Muscle of back (tissue), 3 donors: ENCODE measurements at regions not wholly inside any gene's neighbourhood (a gene's known extent, or its start where the extent isn't known, plus 50 kb on each side); places are given as distances from the start of the nearest gene placed in this dataset.
"Not testable (repeated sequence)": the region's sequence is repeated elsewhere in the genome, so short reads cannot be mapped to it uniquely, and the experiment has no call there.

ENCODE experiments used
- DNase-seq, 3 donors: peaks; one replicate each; pipeline versions ENCODE4 v3.0.0 to v3.0.0-alpha.2; 2013

DNA sequence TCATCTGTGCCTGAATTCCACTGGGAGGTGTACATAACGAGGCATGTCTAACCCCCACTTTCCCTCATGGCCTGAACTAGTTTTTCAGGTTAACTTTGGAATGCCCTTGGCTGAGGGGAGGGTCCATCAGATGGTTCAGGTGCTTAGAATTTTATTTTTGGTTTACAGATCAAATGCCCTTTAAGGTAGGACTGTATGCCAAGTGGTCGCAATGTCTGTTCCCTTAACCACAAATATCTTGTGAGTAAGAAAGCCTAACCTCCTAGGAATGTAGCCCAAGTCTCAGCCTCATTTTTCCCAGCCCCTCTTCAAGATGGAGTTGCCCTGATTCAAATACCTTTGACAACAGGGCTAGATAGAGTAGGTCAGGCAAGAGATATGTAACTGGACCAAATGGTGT lies 78.4 kb downstream of the RNASET2 start:
- no peak for DNase-seq

DNA sequence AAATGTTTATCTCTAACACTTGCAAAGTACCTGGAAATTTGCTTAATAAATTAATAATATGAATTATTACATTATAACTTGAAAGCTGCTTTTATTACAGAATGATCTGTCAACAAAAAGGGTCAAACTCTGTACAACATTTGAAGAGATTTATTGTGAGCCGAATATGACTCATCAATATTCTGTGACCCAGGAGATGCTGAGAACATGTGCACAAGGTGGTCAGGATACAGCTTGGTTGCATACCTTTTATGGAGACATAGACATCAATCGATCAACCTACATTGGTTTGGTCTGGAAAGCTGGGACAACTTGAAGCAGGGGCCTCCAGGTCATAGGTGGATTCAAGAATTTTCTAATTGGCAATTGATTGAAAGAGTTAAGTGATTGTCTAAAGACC lies 79.0 kb downstream of the RNASET2 start:
- DNase-seq: no peak

DNA sequence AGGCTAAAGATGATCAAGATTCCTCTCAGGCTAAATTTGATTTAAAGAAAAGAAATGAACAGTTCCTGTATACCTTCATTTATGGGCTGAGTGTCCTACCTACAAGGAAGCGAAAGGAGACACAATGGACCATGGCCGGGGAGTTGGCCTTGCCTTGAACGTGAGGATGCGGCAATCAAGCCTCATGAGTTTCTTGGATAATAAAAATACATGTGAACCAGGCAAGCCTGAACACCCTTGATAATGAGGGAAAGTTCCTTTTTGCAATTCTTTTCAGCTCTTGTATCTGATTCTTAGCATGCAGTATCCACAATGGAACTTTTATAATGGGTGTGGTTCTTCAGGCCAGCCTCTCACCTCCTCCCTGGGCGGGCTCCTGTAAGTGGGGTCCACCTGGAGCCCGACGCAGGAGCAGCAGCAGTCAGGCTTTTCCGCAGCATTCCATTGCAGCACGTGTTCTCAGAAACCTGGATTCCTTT lies 83.8 kb downstream of the RNASET2 start:
- no peak for DNase-seq

DNA sequence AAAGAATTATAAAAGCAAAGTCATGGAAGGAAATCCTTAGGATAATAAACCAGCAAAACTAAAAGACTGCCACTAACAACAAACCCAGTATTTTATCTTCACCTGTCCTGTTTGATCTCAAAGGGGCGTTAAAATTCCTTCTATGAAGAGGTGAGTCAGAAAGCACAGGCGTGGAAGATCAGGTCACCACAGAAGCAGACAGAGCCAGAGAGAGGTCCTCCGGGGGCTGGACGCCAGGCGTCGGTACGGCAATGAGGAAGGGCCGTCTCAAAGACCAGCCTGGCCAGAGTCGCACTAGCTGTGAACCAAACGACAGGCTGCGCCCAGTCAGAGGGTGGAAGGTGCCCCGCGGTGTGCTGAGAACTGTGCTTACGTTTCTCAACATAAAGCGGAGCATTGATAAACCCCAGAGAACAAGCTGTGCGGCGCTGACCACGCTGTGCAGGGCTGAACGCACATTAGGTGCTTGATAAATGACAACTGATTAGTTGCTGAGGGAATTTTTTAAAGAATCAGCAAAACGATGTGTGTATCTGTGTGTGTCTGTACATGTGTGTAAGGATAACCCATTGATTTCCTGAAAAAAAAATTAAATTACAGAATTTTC lies 85.6 kb downstream of the RNASET2 start:
- no peak for DNase-seq

DNA sequence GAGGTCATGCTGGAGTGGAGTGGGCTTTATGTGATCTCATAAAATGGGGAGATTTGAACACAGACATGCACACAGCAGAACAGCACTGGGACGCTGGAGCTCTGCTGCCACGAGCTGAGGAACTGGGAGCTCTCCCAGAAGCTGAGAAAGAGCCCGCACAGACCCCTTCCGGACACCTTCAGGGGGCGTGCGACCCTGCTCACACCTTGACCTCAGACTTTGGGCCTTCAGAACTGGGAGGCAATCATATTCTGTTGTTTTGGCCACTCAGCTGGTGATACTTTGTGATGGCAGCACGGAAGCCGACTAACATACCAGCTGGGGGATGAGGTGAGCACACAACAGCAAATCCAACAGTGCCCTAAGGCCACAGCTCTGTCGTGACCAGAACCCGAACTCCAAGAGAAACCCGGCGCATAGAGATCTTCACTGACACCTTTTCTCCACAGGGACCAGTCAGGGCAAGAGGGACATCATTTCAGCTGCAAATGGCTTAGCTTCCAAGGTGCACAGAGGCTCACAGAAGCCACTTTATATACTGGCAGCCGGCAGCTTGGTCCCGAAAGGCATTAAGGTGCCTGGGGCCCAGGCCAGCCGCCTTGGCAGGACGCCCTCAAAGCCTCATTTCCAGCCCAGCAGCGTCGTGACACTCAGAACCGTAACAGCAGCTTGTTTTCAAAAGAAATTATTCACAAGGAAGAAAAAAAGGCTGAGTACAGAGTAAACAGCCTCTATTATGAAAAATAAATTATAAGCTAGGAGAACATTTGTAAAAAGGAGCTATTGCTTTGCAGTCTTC lies 89.3 kb downstream of the RNASET2 start:
- DNase-seq: no peak

DNA sequence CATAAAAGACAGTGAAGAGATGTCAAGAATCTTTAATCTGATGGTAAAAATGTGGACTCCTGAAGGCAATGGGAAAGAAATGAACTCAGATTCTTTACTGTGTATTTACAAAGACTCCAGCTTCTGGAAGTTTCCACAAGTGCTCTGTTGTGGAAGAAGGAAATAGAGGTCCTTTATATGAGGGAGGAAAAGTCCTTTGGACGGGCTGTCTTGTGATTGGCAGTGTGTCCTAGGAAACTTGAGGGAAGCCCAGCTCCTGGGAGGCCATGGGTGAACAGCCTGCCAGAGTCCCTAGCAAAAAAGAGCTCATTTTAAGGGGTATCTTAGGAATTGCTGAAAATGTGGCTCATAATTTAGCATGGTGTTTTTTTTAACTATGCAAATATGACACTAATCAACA lies 92.0 kb downstream of the RNASET2 start:
- no peak for DNase-seq

DNA sequence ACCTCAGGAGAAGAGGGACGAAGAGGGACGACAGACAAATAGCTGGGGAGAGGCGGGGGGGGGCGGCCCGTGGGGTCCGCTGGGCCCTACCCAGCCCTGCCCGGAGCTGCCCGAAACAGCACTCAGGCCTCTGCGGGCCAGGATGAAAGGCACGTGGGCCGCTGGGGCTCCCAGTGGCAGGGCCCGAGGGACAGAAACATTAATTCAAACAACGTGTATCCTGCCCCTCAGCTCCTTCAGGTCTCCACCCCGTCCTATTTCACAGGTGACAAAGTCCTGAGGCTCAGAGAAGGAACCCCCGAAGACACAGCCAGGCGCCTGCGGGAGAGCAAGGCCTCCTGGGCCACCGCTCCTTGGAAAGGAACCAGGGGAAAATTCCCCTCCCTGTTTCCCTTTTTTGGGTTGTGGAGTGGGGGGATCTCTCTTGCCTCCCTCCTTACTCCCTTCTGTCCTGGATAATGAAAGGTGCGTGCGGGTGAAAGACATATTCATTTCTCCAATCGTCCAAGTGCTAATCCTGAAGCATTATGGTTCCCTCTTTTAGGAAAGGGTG lies 93.3 kb downstream of the RNASET2 start:
- DNase-seq: no peak

DNA sequence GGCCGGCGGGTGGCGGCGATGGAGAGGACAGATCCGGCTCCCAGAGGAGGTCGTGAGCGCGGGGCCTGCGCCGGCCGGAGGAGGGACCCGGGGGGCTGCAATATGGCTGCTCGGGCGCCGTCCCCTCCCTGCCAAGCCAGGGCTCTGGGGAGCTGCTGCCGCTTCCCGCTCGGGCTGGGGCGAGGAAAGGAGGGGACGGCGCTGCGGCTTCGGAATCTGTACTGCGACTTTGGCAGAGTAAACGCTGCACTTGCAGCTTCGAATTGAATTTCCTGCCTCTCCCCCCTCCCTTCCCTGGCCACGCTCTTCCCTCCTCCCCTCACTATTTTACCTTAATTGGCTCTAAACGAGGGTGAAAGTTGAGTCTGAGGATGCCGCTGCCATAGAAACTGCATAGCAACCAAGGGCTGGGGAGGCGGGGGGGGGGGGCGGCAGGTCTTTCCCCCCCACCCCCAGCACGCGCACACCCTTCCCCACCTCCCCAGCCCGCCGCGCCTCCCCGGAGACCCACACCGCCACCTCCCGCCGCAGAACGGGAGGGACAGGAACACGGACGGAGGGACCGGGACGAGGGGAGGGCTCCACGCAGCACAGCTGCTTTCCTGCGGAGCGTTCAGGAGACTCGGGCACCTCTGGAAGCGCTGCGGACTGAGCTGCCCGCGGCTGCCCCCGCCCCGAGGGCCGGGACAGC lies 93.9 kb downstream of the RNASET2 start:
- DNase-seq: peak in 2 of 3 donors; percentile 27 to 52

DNA sequence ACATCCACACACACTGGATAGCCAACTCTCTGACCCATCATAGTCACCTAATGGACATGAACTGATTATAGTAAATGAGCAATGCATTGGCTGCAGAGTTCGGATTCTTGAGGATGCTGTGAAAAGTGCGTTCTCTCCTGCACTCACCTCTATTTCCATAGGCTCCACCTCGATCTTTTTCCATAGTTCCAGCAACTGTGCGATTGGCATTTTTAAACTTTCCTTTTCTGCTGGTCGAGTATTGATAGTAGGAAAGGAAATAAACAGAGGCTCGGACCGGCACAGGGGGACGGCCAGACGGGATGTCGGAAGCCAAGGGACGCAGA lies 94.4 kb downstream of the RNASET2 start:
- DNase-seq: no peak

DNA sequence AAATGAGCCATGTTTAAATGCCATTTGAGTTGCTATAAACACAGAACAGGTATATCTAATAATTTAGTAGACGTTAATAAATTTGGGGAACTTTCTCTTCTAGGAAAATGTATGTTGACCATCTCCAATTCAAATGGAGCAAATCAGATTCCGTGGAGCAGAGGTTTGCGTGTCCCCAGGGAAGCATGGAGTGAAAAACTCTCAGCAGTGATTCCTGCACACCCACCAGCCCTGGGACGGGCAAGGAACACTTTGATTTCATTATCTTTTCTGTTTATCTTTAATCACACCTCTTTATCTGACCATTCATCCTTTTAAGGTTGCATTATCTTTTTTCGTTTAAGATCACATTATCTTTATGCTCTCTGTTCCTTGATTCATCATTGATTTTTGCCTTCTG lies 95.0 kb downstream of the RNASET2 start:
- no peak for DNase-seq

DNA sequence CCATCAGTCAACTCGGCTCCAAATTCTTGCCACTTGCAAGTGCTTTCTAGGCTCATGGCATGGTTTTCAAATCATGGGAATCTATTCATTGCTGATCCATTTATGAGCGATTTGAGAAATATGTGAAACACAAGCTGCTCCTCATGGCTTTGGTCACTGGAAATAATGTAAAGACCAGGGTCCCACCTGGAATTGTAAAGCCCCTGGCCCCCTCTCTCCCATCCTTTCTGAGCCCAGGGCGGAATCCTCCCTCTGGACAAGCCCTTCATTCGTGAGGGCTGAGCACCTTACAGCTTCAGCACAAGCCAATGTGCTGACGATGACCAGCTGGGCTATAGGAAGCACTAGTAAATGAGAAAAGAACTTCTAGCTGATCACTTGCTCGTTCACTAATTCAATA lies 96.0 kb downstream of the RNASET2 start:
- no peak for DNase-seq

DNA sequence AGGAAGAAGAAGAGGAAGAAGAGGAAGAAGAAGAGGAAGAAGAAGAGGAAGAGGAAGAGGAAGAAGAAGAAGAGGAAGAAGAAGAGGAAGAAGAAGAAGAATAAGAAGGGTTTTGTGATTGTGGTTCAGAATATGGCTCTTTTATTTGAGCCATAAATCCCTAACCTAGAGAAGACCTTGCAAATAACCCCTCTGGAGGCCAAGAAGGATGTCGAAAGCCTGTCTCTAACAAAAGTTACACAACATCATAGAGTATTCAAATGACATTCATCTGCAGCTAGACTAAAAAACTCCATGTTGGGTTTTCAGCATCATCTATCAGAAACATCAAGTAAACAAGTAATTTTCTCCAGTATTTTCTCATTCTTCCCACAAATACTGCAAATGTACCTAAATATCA lies 100.9 kb downstream of the RNASET2 start:
- DNase-seq: no peak

DNA sequence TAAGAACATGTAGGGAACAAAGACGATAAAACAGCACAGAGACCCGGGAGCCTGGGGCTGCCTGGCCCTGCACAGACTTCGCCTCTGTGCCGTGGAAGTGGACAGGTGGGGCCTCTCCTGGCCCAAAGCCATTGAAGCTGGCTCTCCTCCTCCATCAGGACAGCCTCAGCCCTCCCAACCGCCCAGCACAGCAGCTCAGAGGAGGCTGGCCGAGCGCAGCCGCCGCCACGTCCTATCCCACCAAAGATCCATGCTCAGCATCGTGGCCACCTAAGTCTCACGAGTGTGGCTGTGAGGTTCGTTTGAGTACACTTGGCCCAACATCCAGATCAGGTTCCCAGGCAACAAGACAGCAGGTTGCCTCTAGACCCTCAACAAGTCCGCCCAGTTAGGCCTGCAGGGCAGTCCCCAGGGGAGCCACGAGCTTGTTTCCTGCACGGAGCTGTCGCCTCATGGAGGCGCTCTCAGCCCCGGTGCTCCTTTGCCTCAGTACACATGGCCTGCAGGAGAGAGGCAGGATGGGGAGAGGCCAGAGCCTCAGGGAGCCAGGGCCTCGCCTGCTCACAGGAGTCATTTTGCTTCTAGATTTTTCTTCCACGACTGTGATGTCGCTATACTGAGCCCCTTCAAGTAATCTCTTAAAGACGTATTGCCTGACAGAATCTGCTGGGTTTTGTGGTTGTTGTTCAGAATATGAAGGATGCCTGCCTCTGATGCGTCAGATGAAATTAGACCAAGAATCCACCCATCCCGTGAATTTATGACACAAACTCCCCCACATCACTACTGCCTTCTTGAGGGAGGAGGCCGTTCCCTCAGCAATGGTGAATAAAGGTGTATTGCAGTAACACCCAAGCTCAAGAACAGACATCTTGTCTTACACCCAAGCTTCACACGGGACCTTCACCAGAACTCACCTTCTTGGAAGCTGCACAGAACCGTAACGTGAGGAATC lies 102.7 kb downstream of the RNASET2 start:
- no peak for DNase-seq

DNA sequence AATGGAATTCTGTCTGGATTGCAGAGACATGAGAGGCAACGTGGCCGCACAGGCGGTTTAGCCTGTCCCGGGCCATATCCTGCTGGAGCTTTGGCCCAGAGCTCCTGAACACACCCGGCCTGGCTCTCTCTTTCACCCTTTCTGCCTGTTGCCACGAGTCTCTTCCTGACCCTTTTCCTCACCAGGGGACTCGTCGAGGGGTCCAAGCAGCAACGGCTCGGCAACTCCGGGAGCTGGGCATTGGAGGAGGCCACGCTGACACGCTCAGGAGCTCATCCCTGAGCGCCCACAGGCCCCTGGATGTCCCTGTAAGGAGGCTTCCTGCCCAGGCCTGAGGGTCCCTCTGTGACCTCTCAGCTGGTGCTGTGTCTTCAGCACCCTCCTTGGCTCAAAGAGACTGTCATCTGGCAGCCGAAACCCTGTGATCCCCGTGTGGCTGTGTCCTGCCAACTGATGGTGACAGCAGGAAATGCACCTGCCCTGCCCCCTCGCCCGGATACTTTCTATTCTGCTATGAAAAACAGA lies 103.8 kb downstream of the RNASET2 start:
- no peak for DNase-seq

DNA sequence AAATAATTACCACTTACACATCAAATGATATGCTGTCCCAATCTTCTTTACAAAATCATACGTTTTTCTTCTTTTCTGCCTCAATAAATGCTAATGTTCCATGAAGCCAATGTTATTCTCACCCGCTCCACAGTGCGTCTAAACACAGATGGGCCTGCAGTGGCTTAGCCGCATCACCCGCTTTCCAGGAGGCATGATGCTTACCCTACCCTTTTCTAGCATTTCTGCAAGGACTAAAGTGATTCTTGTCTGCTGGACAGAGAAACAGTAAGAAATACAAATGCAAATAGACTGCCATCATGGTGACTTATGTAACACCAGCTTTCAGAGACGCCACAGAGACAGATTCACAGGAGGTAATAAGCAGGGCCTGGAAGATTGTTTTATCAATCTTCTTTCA lies 104.4 kb downstream of the RNASET2 start:
- no peak for DNase-seq

DNA sequence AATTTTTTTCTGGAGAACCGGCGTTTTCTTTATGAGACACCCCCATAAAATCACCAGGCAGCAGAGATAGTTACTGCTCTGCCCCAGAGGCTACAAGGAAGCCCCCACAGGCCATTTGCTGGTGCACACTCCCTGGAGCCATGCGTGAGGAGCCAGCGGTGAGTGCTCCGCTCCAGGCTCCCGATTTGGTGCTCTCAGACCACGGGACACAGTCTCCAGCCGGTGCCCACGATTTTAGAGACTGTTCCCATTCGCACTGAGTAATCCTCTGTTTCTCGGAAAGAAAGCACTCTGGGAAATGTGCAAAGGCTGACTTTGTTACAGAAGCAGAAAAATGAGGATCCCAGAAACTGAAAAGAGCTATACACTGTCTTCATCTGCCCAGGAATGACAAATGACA lies 104.9 kb downstream of the RNASET2 start:
- no peak for DNase-seq

DNA sequence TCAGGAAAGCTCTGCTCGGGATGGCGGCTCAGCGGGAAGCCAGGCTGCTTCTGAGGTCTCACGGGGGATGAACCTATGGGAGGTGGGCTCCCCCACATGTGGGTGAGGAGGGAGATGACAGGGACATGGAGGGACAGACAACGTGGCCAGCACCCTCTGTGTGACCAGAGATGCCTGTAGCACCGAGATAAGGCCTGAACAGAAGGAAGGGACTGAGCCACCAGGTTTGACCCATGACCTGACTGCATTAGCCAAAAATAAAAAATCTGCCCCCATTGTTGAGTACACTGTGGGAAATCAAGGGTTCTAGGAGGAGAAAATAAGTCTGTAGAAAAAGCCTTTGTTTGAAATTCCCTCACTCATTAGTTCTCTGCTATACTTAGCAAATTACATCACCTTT lies 105.7 kb downstream of the RNASET2 start:
- no peak for DNase-seq

DNA sequence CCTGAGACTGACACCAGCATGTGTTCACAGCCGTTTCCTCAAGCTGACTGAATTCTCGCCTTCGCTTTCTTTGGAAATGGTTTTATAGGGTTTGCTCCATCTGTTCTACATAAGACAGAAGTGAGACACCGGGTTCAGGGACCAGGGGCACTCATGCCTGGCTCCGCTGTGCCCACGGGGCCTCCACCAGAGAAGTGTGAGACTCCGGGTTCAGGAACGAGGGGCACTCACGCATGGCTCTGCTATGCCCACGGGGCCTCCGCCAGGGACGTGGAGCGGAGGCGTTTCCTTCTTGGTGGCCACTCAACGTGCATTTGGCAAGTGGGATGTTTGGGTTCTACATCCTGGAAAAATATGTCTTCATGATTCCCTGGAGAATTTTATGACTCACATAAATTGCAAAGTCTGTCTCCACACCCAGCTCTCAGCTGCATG lies 106.6 kb downstream of the RNASET2 start:
- no peak for DNase-seq

DNA sequence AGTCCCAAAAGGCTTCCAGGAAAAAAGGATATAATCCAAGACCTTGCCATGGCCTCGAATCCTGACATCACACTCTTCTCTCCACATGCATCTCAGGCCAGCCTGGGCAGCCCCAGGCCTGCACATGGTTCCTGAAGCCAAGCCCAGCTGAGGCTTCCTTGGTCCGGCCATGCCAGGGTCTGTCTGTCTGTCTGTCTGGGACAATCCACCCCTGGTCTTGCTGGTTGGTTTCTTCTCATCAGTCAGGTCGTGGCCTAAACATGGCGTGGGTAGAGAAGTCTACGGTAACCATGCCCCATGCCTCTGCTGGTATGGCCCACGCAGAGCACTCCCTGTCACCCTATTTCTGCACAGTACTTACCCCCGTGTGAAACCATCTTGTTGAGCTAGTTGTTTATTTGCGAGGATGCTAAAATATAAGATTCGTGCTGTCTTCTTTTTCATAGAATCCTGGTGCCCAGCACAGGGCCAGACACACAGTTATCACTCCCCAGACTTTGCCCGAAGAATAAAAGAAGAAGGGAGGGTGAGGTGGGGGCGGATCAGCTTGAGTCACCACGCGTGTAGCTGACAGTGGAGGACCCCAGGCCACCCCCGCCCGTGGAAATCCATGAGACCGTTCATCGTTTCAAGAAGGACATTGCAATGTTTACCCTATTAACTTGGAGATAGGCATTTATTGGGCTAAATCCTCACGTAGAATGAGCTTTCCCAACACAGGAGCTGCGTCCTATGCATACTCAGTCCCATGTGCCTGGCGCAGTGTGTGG lies 107.2 kb downstream of the RNASET2 start:
- DNase-seq: no peak

DNA sequence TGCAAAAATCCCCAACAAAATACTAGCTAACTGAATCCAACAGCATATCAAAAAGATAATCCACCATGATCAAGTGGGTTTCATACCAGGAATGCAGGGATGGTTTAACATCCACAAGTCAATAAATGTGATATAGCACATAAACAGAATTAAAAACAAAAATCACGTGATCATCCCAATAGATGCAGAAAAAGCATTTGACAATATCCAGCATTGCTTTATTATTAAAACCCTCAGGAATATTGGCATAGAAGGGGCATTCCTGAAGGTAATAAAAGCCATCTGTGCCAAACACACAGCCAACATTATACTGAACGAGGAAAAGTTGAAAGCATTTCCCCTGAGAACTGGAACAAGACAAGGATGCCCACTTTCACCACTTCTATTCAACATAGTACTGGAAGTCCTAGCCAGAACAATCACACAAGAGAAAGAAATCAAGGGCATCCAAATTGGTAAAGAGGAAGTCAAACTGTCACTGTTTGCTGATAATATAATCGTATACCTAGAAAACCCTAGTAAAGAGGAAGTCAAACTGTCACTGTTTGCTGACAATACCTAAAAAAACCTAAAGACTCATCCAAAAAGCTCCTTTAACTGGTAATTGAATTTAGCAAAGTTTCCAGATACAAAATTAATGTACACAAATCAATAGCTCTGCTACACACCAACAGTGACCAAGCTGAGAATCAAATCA lies 109.8 kb downstream of the RNASET2 start:
- DNase-seq: not testable (repeated sequence)
